SHP77 (cell line): ENCODE measurements at regions not wholly inside any gene's neighbourhood (a gene's known extent, or its start where the extent isn't known, plus 50 kb on each side); places are given as distances from the start of the nearest gene placed in this dataset.

Source experiments
- DNase-seq, 2 experiments: peaks; one replicate each; lab custom pipeline; 2025; lab: John Stamatoyannopoulos, UW

- DNase-seq: no peak
Measured at GRCh38 chr2:160876029-160876428, 284.2 kb upstream of the TANK start.

DNA sequence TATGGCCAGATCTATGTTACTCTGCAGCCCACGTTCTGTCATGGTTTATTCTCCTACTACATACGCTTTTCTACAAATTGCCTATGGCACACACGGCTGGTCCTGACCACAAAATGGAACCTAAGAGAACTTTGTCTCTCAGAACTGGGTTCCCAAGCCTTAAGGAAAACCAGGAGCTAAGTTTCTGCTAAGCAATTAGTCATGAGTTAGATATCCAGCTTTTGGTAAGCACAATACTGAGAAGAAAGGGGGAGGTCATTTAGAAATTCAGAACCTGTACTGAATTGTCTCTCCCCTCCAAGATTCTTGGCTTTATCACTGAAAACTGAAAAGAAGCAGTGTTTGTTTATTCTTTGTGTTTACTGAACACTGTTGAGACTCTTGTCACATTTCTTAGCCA, 283.5 kb upstream of the TANK start:
- DNase-seq: no peak

GRCh38 chr2:160878618-160879017, 281.6 kb upstream of the TANK start:
- DNase-seq: no peak

GRCh38 chr2:160882906-160883305, 277.3 kb upstream of the TANK start:
- DNase-seq: no peak

DNA sequence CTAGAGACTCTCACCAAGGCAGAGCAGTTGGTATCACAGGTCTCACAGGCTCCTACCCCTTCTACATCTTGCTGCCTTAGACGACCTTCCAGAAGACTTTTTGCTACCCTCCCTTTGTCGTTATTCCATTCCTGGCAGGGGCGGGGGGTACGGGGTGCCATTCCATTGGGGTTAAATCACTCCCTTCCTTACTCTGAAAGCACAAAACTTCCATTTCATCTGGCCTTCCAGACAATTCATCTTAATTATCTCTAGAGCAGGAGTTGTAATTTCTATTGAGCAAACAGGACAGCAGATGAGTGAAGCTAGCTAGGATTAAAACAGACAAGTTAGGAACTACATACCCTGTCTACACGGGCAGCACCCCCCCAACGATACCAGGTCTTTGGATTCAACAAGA, 276.2 kb upstream of the TANK start:
- DNase-seq: no peak

GRCh38 chr2:160889439-160890170, 270.6 kb upstream of the TANK start:
- DNase-seq: no peak

GRCh38 chr2:160890667-160891352, 269.4 kb upstream of the TANK start:
- no peak for DNase-seq

DNA sequence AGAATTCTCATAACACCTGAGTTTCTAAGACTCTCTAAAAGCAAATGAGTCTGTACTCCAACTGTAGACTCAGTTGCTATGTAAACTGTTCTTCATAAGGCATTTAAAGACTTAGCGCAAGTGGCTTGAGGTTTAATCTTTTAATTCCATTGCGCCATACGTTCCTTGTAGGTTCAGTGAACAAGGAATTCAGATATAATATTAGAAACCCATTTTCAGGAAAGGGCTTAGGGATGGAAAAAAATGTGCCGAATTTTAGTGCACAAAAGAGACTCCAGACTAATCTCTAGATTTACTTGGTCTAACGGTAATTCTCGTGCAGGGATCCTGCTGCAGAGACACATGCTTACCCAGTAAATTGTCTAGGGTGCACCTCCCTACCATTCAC, 268.9 kb upstream of the TANK start:
- no peak for DNase-seq

DNA sequence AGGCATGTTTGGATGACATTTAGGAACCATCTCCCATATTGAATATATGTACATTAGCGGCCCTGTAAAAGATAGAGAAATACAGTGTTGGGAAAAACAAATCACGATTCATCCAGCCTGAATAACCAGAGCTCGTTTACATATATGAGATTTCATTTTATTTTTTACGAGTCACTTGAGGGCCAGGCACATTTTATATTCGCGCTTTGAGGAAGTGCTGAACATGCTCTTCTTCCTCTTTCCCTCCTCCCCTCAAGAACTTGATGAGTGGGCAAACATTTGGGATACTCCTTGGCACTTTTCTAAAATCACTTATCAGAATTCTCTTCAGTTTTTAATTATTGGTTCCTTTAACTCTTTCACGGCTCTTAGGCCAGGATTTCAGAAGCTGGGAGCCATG, 268.0 kb upstream of the TANK start:
- DNase-seq: no peak

DNA sequence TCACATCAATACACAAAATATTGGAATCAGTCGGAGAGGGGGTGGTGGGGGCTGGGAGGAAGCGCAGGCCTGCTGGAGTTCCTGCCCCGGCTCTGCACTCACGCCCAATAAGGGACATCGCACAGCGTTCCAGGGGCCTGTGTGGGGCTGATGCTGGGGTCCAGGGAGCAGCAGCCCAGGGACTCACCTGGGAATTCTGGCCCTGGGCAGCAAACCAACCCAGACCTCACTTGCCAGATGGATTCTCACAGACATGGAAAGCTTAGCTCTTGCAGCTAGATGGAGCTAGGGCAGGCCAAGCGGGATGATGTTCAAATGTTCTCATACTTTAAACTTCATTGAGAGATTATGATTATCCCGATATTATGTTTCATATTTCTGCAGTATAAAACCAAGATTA, 266.6 kb upstream of the TANK start:
- no peak for DNase-seq

GRCh38 chr2:160898581-160899307, 261.5 kb upstream of the TANK start:
- DNase-seq: no peak

- no peak for DNase-seq
Measured at GRCh38 chr2:160901613-160902012, 258.6 kb upstream of the TANK start.

- DNase-seq: no peak
Measured at GRCh38 chr2:160905862-160906261, 254.4 kb upstream of the TANK start.

DNA sequence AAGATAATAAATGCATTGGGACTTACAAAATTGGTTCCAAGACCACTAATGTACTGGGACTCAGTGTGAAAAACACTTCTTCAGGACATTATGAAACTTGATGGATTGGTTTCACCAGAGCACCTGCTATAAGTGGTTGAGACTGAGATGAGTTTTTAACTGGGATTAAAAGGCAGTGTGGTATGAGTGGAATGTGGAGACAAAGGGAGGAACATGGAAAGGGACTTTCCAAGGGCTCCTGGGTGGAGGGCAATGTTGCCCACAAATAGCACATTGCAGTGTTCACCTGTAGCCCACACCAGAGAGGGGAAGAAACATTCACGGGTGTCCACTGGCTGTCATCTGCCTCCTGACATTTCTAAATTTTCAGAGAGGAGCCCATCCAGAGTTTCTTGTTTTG, 253.3 kb upstream of the TANK start:
- DNase-seq: no peak

DNA sequence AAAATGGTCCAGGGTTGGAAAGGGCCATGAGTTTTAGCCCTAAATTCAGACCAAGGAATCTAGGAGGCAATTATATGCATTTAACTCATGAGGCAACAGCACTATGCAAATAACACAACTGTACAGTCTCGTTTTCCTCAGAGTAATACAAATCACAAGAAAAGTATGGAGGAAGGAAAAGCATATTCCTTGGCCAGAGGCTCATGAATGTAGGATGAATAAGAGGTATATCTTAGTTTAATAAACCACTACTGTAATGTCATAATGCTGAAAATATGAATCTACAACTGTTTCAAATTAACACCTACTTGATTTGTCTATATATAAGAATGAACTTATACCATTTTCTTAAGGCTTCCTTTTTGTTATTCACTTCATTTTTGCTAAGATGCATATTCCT, 252.5 kb upstream of the TANK start:
- no peak for DNase-seq

- no peak for DNase-seq
Measured at GRCh38 chr2:160908157-160908556, 252.1 kb upstream of the TANK start.

DNA sequence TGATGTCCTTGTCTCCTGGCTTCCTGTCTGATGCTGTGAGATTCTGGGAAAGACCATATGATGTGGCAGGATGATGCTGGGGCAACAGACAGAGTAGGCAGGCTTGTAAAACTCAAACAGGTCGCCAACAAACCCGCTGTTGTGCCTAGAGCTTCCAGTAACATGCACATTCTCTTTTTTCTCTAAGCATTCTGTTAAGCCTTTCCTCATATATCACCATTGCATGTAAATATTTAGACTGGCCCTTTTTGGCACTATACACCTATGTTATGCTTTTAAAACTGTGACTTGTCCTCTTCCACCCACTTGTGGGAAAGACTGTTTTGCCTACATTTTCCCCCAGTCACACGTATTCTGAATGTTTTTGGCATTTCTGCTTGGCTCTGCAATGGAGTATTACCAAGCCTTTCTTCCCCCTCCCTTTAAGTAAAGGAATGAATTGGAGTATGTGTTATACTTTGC, 250.4 kb upstream of the TANK start:
- DNase-seq: no peak

DNA sequence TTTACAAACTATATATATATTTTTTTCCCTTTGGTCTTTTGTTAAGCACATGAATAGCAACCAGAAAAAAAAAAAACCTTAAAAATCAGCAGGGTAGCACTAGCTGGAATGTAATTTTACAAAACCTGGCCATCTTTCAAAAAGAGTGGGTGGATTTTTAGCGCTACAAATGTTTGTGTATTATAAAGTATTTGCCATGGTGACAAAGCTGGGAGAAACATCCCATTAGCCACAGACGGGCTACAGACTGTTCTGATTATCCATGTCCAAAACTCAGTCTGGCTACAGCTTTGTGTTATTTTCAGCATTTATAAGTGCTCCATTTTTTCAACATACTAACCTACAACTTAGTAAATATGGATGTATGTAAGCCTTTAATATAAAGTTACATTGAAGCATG, 249.5 kb upstream of the TANK start:
- no peak for DNase-seq

- no peak for DNase-seq
Measured at GRCh38 chr2:160911258-160911657, 249.0 kb upstream of the TANK start.

GRCh38 chr2:160912276-160912675, 248.0 kb upstream of the TANK start:
- no peak for DNase-seq

DNA sequence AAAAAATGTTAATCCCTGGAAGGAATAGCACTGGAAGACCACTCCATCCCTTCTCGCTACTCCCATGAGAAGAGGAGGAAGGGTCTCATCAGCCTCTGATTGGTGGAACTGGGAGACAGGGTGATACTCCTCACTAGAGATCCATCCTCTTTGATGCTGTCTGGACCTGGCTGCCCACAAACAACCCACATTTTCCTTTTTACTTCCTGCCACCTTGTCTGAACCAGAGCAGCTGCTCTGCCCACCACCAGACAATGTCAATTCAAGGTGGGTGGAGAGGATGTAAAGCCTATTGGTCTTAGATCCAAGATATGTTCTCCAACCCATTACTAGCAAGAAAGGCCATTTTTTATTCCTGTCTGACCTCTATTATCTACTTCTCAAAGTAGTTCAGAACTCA, 246.9 kb upstream of the TANK start:
- no peak for DNase-seq

DNA sequence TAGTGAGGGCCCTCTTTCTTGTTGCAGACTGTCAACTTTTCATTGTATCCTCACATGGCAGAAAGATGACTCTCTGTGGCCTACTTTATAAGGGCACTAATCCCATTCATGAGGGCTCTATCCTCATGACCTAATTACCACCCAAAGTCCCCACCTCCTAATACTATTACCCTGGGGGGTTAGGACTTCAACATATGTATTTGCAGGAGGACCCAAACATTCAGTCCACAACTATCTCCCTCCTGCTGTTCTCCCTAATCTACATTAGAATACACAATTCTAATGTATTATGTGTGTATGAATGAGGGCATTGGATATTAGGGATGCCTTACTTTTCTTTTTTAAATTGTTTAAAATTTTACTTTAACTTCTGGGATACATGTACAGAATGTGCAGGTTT, 246.0 kb upstream of the TANK start:
- DNase-seq: no peak

DNA sequence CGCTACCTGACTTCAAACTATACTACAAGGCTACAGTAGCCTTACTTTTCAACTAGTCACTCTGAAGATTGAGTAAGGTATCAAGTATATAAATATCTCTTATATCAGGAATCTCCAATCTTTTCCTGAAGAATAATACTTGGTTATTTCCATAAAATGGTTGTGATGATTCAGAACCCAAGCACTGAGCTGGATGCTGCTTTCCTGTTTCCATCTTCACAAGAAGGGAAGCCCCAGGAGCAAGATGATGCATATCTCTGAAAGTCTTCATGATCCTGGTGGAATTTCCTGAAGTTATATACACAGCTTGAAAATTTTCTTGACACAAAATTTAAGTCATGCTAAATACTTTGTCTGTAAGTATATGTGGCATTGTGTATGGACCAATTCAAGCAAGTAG, 243.9 kb upstream of the TANK start:
- no peak for DNase-seq
